ENCODE measurements at regions not wholly inside any gene's neighbourhood (a gene's known extent, or its start where the extent isn't known, plus 50 kb on each side); places are given as distances from the start of the nearest gene placed in this dataset.

GRCh38 chr1:65670518-65670917 lies 122.2 kb upstream of the PDE4B start:
- Histone ChIP-seq H3K36me3 (ENCODE audit: control insufficient read depth in 2 of 2, extremely low read depth in 1 of 2, insufficient read depth in 2 of 2, low read length in 2 of 2) (no peaks in the 10 kb centered on the region), H4K20me1 (ENCODE audit: control insufficient read depth, extremely low read depth, insufficient read depth, low read length) (no peaks in the 10 kb centered on the region), H3K27ac (ENCODE audit: control insufficient read depth, insufficient read depth, low read length) (no peak overlapping the region), H3K27me3 (ENCODE audit: control insufficient read depth, extremely low read depth, insufficient read depth, low read length) (no peaks in the 10 kb centered on the region), H3K79me2 (ENCODE audit: control insufficient read depth, insufficient read depth, low read length) (no peaks in the 10 kb centered on the region), H3K9me3 (ENCODE audit: control insufficient read depth, low read depth, low read length) (no peaks in the 10 kb centered on the region), H2AFZ (ENCODE audit: control insufficient read depth, low read length) (no peak overlapping the region), H3K4me1 (ENCODE audit: control insufficient read depth, extremely low read depth, insufficient read depth, low read length) (no peaks in the 10 kb centered on the region), H3K4me3 (ENCODE audit: control insufficient read depth in 2 of 3, extremely low read depth in 1 of 3, insufficient read depth in 2 of 3, low read depth in 1 of 3, low read length in 3 of 3) (no peak overlapping the region), H3K4me2 (ENCODE audit: control insufficient read depth, extremely low read depth, insufficient read depth, low read depth, low read length) (no peak overlapping the region), H3K9ac (ENCODE audit: control insufficient read depth, extremely low read depth, insufficient read depth, low read length) (no peak overlapping the region), H3K9me1 (ENCODE audit: control insufficient read depth, extremely low read depth, insufficient read depth, low read length) (no peaks in the 10 kb centered on the region)
- dilution Hi-C loops (cut with MboI; ENCODE audit: extremely low pct_ligation_motif_present, low sequenced_read_pairs), result no loop called here
- DNase-seq (ENCODE audit: low read depth, low spot score), result no peak
- TF ChIP-seq EZH2 (IDR thresholded peaks at IDR 0.05; ENCODE audit: low read length) (no peak), CTCF (optimal IDR thresholded peaks at IDR 0.05 in 1 of 3, IDR thresholded peaks at IDR 0.05 in 1 of 3, conservative IDR thresholded peaks at IDR 0.05 in 1 of 3; ENCODE audit: extremely low read depth in 1 of 3, insufficient read depth in 2 of 3, low read length in 3 of 3) (no peak)
- FAIRE-seq, result no peak

- Histone ChIP-seq H3K27ac (ENCODE audit: control insufficient read depth, insufficient read depth, low read length) (no peak overlapping the region), H3K27me3 (ENCODE audit: control insufficient read depth, extremely low read depth, insufficient read depth, low read length) (no peaks in the 10 kb centered on the region), H3K4me3 (ENCODE audit: control insufficient read depth in 2 of 3, extremely low read depth in 1 of 3, insufficient read depth in 2 of 3, low read depth in 1 of 3, low read length in 3 of 3) (no peak overlapping the region), H3K79me2 (ENCODE audit: control insufficient read depth, insufficient read depth, low read length) (no peaks in the 10 kb centered on the region), H3K9me1 (ENCODE audit: control insufficient read depth, extremely low read depth, insufficient read depth, low read length) (no peaks in the 10 kb centered on the region), H3K4me2 (ENCODE audit: control insufficient read depth, extremely low read depth, insufficient read depth, low read depth, low read length) (no peak overlapping the region), H4K20me1 (ENCODE audit: control insufficient read depth, extremely low read depth, insufficient read depth, low read length) (no peaks in the 10 kb centered on the region), H3K9me3 (ENCODE audit: control insufficient read depth, low read depth, low read length) (no peaks in the 10 kb centered on the region), H3K4me1 (ENCODE audit: control insufficient read depth, extremely low read depth, insufficient read depth, low read length) (no peaks in the 10 kb centered on the region), H3K9ac (ENCODE audit: control insufficient read depth, extremely low read depth, insufficient read depth, low read length) (no peak overlapping the region), H3K36me3 (ENCODE audit: control insufficient read depth in 2 of 2, extremely low read depth in 1 of 2, insufficient read depth in 2 of 2, low read length in 2 of 2) (no peaks in the 10 kb centered on the region), H2AFZ (ENCODE audit: control insufficient read depth, low read length) (no peak overlapping the region)
- no peak for TF ChIP-seq CTCF (optimal IDR thresholded peaks at IDR 0.05 in 1 of 3, IDR thresholded peaks at IDR 0.05 in 1 of 3, conservative IDR thresholded peaks at IDR 0.05 in 1 of 3; ENCODE audit: extremely low read depth in 1 of 3, insufficient read depth in 2 of 3, low read length in 3 of 3)
- no peak for TF ChIP-seq EZH2 (IDR thresholded peaks at IDR 0.05; ENCODE audit: low read length)
- dilution Hi-C loops (cut with MboI; ENCODE audit: extremely low pct_ligation_motif_present, low sequenced_read_pairs), result no loop called here
- DNase-seq (ENCODE audit: low read depth, low spot score), result no peak
- no peak for FAIRE-seq
Observed at GRCh38 chr1:65674522-65674921, 118.2 kb upstream of the PDE4B start.
